ENCODE measurements at regions not wholly inside any gene's neighbourhood (a gene's known extent, or its start where the extent isn't known, plus 50 kb on each side); places are given as distances from the start of the nearest gene placed in this dataset.

DNA sequence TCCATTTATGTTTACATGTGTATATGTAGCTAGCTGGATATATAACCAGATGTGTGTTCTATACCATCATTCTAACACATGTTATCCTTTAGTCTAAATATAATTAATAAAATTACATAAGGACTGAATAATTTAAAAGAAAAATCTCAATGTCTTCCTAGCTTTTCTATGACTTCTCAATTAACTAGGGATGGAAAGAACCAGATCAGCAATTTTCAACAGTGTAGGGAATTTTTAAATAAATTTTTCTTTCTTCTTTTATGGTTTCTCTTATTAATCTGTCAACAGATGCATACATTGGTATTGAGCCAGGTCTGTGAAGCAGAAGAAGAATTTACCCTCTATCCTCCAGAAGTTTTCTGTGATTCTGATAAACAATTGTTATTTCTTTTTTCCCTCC is 2180.4 kb upstream of the C9orf72 start:
- DNase-seq (ENCODE audit: low spot score) = no peak
- ChIA-PET POLR2A (ENCODE audit: low non-redundant PET) (no interaction called here), CTCF (no interaction called here)
- no peak overlapping the region for H3K27ac ChIP-seq
- TF ChIP-seq, protein P1, sequence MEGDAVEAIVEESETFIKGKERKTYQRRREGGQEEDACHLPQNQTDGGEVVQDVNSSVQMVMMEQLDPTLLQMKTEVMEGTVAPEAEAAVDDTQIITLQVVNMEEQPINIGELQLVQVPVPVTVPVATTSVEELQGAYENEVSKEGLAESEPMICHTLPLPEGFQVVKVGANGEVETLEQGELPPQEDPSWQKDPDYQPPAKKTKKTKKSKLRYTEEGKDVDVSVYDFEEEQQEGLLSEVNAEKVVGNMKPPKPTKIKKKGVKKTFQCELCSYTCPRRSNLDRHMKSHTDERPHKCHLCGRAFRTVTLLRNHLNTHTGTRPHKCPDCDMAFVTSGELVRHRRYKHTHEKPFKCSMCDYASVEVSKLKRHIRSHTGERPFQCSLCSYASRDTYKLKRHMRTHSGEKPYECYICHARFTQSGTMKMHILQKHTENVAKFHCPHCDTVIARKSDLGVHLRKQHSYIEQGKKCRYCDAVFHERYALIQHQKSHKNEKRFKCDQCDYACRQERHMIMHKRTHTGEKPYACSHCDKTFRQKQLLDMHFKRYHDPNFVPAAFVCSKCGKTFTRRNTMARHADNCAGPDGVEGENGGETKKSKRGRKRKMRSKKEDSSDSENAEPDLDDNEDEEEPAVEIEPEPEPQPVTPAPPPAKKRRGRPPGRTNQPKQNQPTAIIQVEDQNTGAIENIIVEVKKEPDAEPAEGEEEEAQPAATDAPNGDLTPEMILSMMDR (conservative IDR thresholded peaks at IDR 0.05; ENCODE audit: low read depth) = no peak

GRCh38 chr9:29769019-29769418 is 2195.7 kb upstream of the C9orf72 start:
- ChIA-PET POLR2A (ENCODE audit: low non-redundant PET) (no interaction called here), CTCF (no interaction called here)
- H3K27ac ChIP-seq = no peak overlapping the region
- no peak for DNase-seq (ENCODE audit: low spot score)
- TF ChIP-seq, protein P1 (conservative IDR thresholded peaks at IDR 0.05; ENCODE audit: low read depth) = no peak

GRCh38 chr9:29773676-29774075 is 2200.4 kb upstream of the C9orf72 start:
- TF ChIP-seq, protein P1 (conservative IDR thresholded peaks at IDR 0.05; ENCODE audit: low read depth) = no peak
- ChIA-PET CTCF (no interaction called here), POLR2A (ENCODE audit: low non-redundant PET) (no interaction called here)
- H3K27ac ChIP-seq = no peak overlapping the region
- no peak for DNase-seq (ENCODE audit: low spot score)

DNA sequence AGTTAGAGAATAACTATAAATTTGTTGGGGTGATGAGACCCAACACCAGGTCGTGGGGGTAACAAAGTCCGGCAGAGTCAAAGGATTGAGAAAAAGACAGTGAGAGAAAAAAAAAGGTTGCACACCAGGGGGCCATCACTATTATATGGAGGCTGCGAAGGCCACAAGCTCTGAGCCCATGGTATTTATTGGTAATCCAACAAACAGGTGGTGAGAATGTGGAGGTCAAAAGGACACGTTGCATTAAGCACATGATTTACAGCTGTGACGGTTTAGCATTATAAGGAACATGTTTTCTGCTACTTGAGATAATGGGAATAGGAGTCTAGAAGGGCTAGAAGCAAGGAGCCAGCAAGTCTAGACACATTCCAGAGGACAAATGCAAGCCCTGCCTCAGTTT is 2202.2 kb upstream of the C9orf72 start:
- CTCF ChIA-PET = no interaction called here
- POLR2A ChIA-PET (ENCODE audit: low non-redundant PET) = no interaction called here
- DNase-seq (ENCODE audit: low spot score) = no peak
- TF ChIP-seq, protein P1 (conservative IDR thresholded peaks at IDR 0.05; ENCODE audit: low read depth) = no peak
- no peak overlapping the region for H3K27ac ChIP-seq

DNA sequence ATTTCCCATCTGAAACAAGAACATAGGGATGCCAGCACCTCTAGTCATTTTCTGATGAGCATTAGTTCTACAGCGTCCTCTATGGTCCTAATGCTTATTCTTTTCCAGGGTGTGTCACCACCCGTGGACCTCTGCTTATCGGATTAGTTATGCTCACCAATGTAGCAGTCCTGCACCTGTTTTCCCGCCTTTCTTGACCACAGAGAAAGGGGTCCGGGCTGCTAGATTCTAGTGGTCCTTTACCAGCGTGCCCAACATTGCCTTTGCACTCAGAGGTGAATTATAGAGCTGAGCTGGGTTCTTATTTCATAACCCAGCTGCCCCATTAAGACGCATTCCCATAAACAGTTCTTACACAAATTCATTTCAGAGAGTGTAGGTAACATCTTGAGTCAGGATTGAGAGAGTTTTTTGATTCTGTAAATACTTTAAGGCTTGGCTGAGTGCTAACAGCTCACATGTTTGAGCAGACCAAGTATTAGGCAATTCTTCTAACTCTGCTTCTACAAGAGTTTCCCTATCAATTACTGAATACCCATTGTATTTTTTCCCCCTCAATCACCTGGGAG is 2205.1 kb upstream of the C9orf72 start:
- ChIA-PET CTCF (interaction anchor here (0.7 kb wide), 1 partner anchor 203 kb away, joined by 3 read pairs; no protein-coding TSS in a partner anchor), POLR2A (ENCODE audit: low non-redundant PET) (no interaction called here)
- TF ChIP-seq, protein P1 (conservative IDR thresholded peaks at IDR 0.05; ENCODE audit: low read depth) = no peak
- no peak for DNase-seq (ENCODE audit: low spot score)
- H3K27ac ChIP-seq = no peak overlapping the region

DNA sequence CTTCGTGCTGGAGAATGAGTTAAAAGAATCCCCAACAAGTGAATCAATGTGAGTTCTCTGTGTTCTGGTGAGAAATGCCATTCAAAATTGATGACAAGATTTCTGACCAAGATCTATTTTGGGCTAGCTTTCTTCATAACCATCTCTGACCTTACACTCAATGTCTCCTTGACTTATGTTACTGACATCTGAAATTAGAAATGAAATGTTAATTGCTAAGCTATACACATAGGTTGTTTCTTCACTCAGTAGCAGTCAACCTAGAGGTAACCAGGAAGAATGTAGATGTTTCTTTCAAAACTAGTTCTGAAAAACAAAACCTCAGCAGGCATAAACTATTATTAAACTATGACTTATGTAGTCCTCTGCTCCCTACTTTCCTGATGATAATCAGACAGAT is 2220.7 kb upstream of the C9orf72 start:
- no peak for DNase-seq (ENCODE audit: low spot score)
- TF ChIP-seq, protein P1 (conservative IDR thresholded peaks at IDR 0.05; ENCODE audit: low read depth) = no peak
- ChIA-PET POLR2A (ENCODE audit: low non-redundant PET) (no interaction called here), CTCF (no interaction called here)
- no peak overlapping the region for H3K27ac ChIP-seq

All from RWPE1 (cell line).